ENCODE measurements at regions not wholly inside any gene's neighbourhood (a gene's known extent, or its start where the extent isn't known, plus 50 kb on each side); places are given as distances from the start of the nearest gene placed in this dataset.

- DNase-seq = no peak
- Histone ChIP-seq H3K27ac (no peak overlapping the region), H3K36me3 (no peaks in the 10 kb centered on the region), H3K9me3 (no peaks in the 10 kb centered on the region), H3K4me1 (no peaks in the 10 kb centered on the region), H3K4me3 (no peak overlapping the region), H3K27me3 (no peaks in the 10 kb centered on the region)
- TF ChIP-seq POLR2A (IDR thresholded peaks at IDR 0.05) (no peak), CTCF (IDR thresholded peaks at IDR 0.05) (no peak), POLR2AphosphoS5 (IDR thresholded peaks at IDR 0.05) (no peak), EP300 (IDR thresholded peaks at IDR 0.05) (no peak)
- intact Hi-C loops (cut with DNase I) = no loop called here
- WGBS, 2 donors = 74 to 79% methylated on average over 4 of the region's 4 CpGs
Observed at GRCh38 chr3:18888370-18888769, 259.9 kb upstream of the KCNH8 start.

GRCh38 chr3:18886331-18886730, 262.0 kb upstream of the KCNH8 start:
- H3K27me3 ChIP-seq = no peaks in the 10 kb centered on the region
- no peaks in the 10 kb centered on the region for H3K36me3 ChIP-seq
- TF ChIP-seq EP300 (IDR thresholded peaks at IDR 0.05) (no peak), POLR2AphosphoS5 (IDR thresholded peaks at IDR 0.05) (no peak), POLR2A (IDR thresholded peaks at IDR 0.05) (no peak), CTCF (IDR thresholded peaks at IDR 0.05) (no peak)
- 76 to 80% methylated on average over 6 of the region's 6 CpGs for WGBS, 2 donors
- intact Hi-C loops (cut with DNase I) = no loop called here
- no peak overlapping the region for H3K4me3 ChIP-seq
- no peaks in the 10 kb centered on the region for H3K4me1 ChIP-seq
- no peaks in the 10 kb centered on the region for H3K9me3 ChIP-seq
- DNase-seq = no peak
- no peak overlapping the region for H3K27ac ChIP-seq

- H3K4me3 ChIP-seq = no peak overlapping the region
- H3K4me1 ChIP-seq = no peaks in the 10 kb centered on the region
- 87 to 89% methylated on average over 6 of the region's 6 CpGs for WGBS, 2 donors
- no peaks in the 10 kb centered on the region for H3K27me3 ChIP-seq
- intact Hi-C loops (cut with DNase I) = no loop called here
- no peak for DNase-seq
- no peaks in the 10 kb centered on the region for H3K9me3 ChIP-seq
- TF ChIP-seq EP300 (IDR thresholded peaks at IDR 0.05) = no peak
- TF ChIP-seq CTCF (IDR thresholded peaks at IDR 0.05) = no peak
- no peak for TF ChIP-seq POLR2AphosphoS5 (IDR thresholded peaks at IDR 0.05)
- no peak for TF ChIP-seq POLR2A (IDR thresholded peaks at IDR 0.05)
- no peak overlapping the region for H3K27ac ChIP-seq
- no peaks in the 10 kb centered on the region for H3K36me3 ChIP-seq
Observed at GRCh38 chr3:18885612-18886011, 262.7 kb upstream of the KCNH8 start.

- 44 to 58% methylated on average over 2 of the region's 2 CpGs for WGBS, 2 donors
- intact Hi-C loops (cut with DNase I) = no loop called here
- DNase-seq = no peak
- H3K27me3 ChIP-seq = no peaks in the 10 kb centered on the region
- no peaks in the 10 kb centered on the region for H3K9me3 ChIP-seq
- no peak overlapping the region for H3K4me3 ChIP-seq
- no peaks in the 10 kb centered on the region for H3K36me3 ChIP-seq
- TF ChIP-seq CTCF (IDR thresholded peaks at IDR 0.05) = no peak
- no peak for TF ChIP-seq POLR2AphosphoS5 (IDR thresholded peaks at IDR 0.05)
- TF ChIP-seq POLR2A (IDR thresholded peaks at IDR 0.05) = no peak
- no peak for TF ChIP-seq EP300 (IDR thresholded peaks at IDR 0.05)
- H3K4me1 ChIP-seq = no peaks in the 10 kb centered on the region
- H3K27ac ChIP-seq = no peak overlapping the region
Observed at GRCh38 chr3:18883571-18883970, 264.7 kb upstream of the KCNH8 start.

- Histone ChIP-seq H3K4me1 (no peaks in the 10 kb centered on the region), H3K9me3 (no peaks in the 10 kb centered on the region), H3K27me3 (no peaks in the 10 kb centered on the region), H3K4me3 (no peak overlapping the region), H3K36me3 (no peaks in the 10 kb centered on the region), H3K27ac (no peak overlapping the region)
- no peak for TF ChIP-seq EP300 (IDR thresholded peaks at IDR 0.05)
- no peak for TF ChIP-seq CTCF (IDR thresholded peaks at IDR 0.05)
- no peak for TF ChIP-seq POLR2AphosphoS5 (IDR thresholded peaks at IDR 0.05)
- no peak for TF ChIP-seq POLR2A (IDR thresholded peaks at IDR 0.05)
- intact Hi-C loops (cut with DNase I) = no loop called here
- DNase-seq = no peak
- WGBS, 2 donors = 85 to 97% methylated on average over 1 of the region's 1 CpG
Observed at GRCh38 chr3:18880691-18881090, 267.6 kb upstream of the KCNH8 start.

Measured in sigmoid colon (tissue), 6 donors.